Sigmoid colon (tissue), 4 donors: ENCODE measurements at regions not wholly inside any gene's neighbourhood (a gene's known extent, or its start where the extent isn't known, plus 50 kb on each side); places are given as distances from the start of the nearest gene placed in this dataset.

Source experiments
- EP300 ChIP-seq, 4 donors: sonication (generic); formaldehyde crosslinking; IDR thresholded peaks; one replicate each; pipeline ENCODE4 v1.6.1; 2017; ENCODE audit warnings: antibody characterized with exemption in 4 of 4
- POLR2A ChIP-seq, 2 donors: fragments of 450-650 bp; IDR thresholded peaks; one replicate each; pipeline ENCODE4 v1.6.1; 2016; ENCODE audit warnings: antibody characterized with exemption in 2 of 2, mild to moderate bottlenecking in 2 of 2, moderate library complexity in 2 of 2

DNA sequence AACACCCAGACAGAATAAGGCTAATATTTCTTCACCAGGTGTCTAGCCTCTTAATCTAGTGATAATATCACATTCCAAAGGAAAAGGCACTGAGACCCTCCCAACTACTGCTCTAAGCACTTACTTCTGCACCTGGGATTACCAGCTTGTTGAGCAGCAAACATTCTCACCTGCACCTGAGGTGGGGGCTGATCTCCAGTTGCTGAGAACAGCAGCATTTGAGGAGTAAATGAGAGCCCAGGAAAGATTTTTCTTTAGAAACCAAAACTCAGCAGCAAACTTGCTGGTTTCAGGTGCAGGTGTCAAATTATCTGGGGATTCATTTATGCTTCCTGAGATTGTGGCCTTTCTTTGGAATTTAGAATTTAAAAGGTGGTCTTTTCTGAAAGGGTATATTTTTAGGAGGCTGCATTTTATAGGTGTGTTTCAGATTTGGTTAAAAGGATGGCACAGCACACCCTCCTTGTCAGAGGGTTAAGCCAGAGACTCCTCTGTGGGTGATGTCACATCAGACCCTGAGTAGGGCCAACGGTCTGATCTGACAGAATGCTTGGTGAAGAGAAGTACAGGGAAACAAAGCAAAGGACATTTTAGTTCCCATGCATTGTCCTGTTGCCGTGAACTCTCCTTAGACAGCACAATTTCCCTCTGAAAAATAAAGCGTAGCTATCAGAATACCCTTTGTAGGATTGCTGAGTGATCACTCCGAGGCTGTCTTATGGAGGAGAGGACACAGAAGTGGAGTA, 411.0 kb upstream of the ATP11B start:
- TF ChIP-seq EP300 (IDR thresholded peaks at IDR 0.05) (no peak), POLR2A (IDR thresholded peaks at IDR 0.05) (no peak)
